ENCODE measurements at regions not wholly inside any gene's neighbourhood (a gene's known extent, or its start where the extent isn't known, plus 50 kb on each side); places are given as distances from the start of the nearest gene placed in this dataset.

DNA sequence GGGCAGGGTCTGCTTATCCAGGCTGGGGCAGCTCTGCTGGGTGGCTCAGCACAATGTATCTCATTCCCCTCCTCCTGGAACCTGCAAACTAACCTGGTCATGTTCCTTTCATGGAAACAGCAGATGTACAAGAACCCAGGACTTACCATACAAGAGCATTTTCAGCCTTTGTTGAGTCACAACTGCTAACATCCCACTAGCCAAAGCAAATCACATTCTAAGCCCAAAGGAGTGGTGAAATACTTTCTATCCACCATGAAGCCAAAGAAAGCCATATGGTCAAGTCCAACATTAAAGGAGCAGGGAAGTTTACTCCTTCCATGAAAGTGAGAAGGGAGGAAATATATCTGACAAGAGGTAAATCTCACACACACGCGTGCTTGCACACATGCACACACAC is 163.0 kb downstream of the IRS1 start:
- no peak overlapping the region for H3K27ac Mint-ChIP-seq (ENCODE audit: unreplicated experiment)
- no peak for DNase-seq (ENCODE audit: low read depth, low spot score)
- TF ChIP-seq, protein P1, sequence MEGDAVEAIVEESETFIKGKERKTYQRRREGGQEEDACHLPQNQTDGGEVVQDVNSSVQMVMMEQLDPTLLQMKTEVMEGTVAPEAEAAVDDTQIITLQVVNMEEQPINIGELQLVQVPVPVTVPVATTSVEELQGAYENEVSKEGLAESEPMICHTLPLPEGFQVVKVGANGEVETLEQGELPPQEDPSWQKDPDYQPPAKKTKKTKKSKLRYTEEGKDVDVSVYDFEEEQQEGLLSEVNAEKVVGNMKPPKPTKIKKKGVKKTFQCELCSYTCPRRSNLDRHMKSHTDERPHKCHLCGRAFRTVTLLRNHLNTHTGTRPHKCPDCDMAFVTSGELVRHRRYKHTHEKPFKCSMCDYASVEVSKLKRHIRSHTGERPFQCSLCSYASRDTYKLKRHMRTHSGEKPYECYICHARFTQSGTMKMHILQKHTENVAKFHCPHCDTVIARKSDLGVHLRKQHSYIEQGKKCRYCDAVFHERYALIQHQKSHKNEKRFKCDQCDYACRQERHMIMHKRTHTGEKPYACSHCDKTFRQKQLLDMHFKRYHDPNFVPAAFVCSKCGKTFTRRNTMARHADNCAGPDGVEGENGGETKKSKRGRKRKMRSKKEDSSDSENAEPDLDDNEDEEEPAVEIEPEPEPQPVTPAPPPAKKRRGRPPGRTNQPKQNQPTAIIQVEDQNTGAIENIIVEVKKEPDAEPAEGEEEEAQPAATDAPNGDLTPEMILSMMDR (conservative IDR thresholded peaks at IDR 0.05) = no peak
- peaks cover 10% of the 10 kb centered on the region for H3K36me3 Mint-ChIP-seq (ENCODE audit: low read depth)
- H3K9me3 Mint-ChIP-seq = peaks cover 12% of the 10 kb centered on the region
- no peaks in the 10 kb centered on the region for H3K27me3 Mint-ChIP-seq (ENCODE audit: low read depth)
- H3K4me1 Mint-ChIP-seq = peaks cover 5% of the 10 kb centered on the region
- no peak overlapping the region for H3K4me3 Mint-ChIP-seq

DNA sequence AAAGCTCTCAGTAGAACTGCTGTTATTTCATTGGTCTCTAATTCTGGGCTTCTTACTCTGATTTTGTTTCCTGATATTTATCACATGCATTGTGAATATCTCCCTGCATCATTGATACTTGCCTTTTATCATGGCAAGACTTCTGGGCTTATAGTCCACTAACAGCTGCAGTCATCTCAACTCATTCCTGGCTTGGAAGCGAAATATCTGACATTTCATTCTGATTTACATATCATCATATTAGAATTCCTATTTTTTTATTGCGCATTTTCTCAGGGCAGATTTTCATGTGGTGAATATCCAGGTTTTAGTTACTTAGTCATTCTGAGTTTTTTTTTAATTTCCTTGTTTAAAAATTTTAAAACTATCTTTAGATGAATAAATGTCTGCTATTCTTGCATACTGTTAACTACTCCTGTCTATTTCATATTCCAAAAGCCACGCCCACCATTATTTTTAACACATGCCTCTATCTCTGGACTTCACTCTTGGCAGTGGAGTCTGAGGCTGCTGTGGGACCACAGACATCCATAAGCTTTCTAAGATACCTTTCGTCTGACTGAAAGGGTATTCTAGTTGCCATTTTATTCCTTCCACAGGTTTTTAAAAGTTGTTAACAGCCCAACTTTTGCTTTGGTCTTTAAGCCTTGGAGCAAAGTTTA is 164.5 kb downstream of the IRS1 start:
- Mint-ChIP-seq H3K9me3 (peaks cover 10% of the 10 kb centered on the region), H3K36me3 (ENCODE audit: low read depth) (peaks cover 7% of the 10 kb centered on the region), H3K27me3 (ENCODE audit: low read depth) (no peaks in the 10 kb centered on the region), H3K27ac (ENCODE audit: unreplicated experiment) (no peak overlapping the region), H3K4me3 (no peak overlapping the region), H3K4me1 (peaks cover 7% of the 10 kb centered on the region)
- DNase-seq (ENCODE audit: low read depth, low spot score) = no peak
- TF ChIP-seq, protein P1 (conservative IDR thresholded peaks at IDR 0.05) = no peak

- H3K4me1 Mint-ChIP-seq = peaks cover 7% of the 10 kb centered on the region
- H3K27me3 Mint-ChIP-seq (ENCODE audit: low read depth) = no peaks in the 10 kb centered on the region
- H3K9me3 Mint-ChIP-seq = peaks cover 4% of the 10 kb centered on the region
- H3K27ac Mint-ChIP-seq (ENCODE audit: unreplicated experiment) = no peak overlapping the region
- TF ChIP-seq, protein P1 (conservative IDR thresholded peaks at IDR 0.05) = no peak
- DNase-seq (ENCODE audit: low read depth, low spot score) = no peak
- no peaks in the 10 kb centered on the region for H3K36me3 Mint-ChIP-seq (ENCODE audit: low read depth)
- no peak overlapping the region for H3K4me3 Mint-ChIP-seq
Observed at GRCh38 chr2:226631671-226632070, 167.9 kb downstream of the IRS1 start.

DNA sequence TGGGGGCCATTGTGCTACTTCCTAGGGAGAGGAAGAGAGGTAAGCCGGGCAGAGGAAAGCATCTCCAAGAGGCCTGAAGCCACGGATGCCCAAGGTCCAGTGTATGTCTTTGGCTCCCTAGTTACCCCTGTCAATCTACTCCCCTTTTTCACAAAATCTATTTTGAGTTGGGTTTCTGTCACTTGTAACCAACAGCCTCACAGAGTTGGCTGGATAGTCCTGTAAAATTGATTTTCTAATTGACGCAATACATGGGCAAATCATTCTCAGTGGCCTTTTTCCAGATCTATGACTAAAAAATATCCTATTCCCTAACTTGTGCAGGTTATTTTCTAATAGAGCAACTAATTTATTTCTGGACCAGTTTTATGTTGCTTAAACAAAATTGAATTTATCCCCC is 168.4 kb downstream of the IRS1 start:
- TF ChIP-seq, protein P1 (conservative IDR thresholded peaks at IDR 0.05) = no peak
- H3K9me3 Mint-ChIP-seq = peaks cover 5% of the 10 kb centered on the region
- H3K27me3 Mint-ChIP-seq (ENCODE audit: low read depth) = no peaks in the 10 kb centered on the region
- no peak overlapping the region for H3K4me3 Mint-ChIP-seq
- H3K27ac Mint-ChIP-seq (ENCODE audit: unreplicated experiment) = no peak overlapping the region
- H3K4me1 Mint-ChIP-seq = peaks cover 7% of the 10 kb centered on the region
- no peaks in the 10 kb centered on the region for H3K36me3 Mint-ChIP-seq (ENCODE audit: low read depth)
- no peak for DNase-seq (ENCODE audit: low read depth, low spot score)

DNA sequence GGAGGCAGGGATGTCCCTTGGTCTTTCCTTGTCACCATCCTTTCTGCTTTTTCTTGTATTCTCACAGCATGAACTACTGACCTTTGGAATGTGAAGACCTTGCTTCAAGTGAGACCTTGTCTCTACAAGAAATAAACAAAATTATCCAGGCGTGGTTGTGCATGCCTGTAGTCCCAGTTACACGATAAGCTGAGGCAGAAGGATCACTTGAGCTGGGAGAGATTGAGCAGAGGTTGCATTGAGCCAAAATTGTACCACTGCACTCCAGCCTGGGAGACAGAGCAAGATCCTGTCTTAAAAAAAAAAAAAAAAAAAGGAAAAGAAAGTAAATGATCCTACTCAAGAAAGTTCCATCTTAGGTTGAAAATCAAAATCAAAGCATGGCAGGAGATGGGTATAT is 173.7 kb downstream of the IRS1 start:
- peaks cover 5% of the 10 kb centered on the region for H3K9me3 Mint-ChIP-seq
- no peaks in the 10 kb centered on the region for H3K4me1 Mint-ChIP-seq
- H3K27ac Mint-ChIP-seq (ENCODE audit: unreplicated experiment) = no peak overlapping the region

More for the DNA sequence above, 173.7 kb downstream of the IRS1 start:
- Mint-ChIP-seq H3K27me3 (ENCODE audit: low read depth) (no peaks in the 10 kb centered on the region), H3K4me3 (no peak overlapping the region), H3K36me3 (ENCODE audit: low read depth) (no peaks in the 10 kb centered on the region)
- TF ChIP-seq, protein P1 (conservative IDR thresholded peaks at IDR 0.05) = no peak
- no peak for DNase-seq (ENCODE audit: low read depth, low spot score)
